ENCODE measurements at regions not wholly inside any gene's neighbourhood (a gene's known extent, or its start where the extent isn't known, plus 50 kb on each side); places are given as distances from the start of the nearest gene placed in this dataset.

- TF ChIP-seq CTCF (IDR thresholded peaks at IDR 0.05), result no peak
- no peak for TF ChIP-seq POLR2A (IDR thresholded peaks at IDR 0.05)
- no peak for TF ChIP-seq POLR2AphosphoS5 (IDR thresholded peaks at IDR 0.05)
These were observed 62.0 kb upstream of the FZD7 start for GRCh38 chr2:201971531-201972228.
